ENCODE measurements at regions not wholly inside any gene's neighbourhood (a gene's known extent, or its start where the extent isn't known, plus 50 kb on each side); places are given as distances from the start of the nearest gene placed in this dataset.
A peak's percentile ranks its signal among the peaks of the same experiment; 100 is the strongest.

- Histone ChIP-seq H2AFZ (ENCODE audit: low read depth, low read length) (no peak overlapping the region), H3K9me3 (replicated peaks; ENCODE audit: control insufficient read depth, insufficient read depth, low read length) (no peaks in the 10 kb centered on the region), H3K27ac (ENCODE audit: insufficient read depth, low read depth, low read length) (no peak overlapping the region), H3K4me3 (replicated peaks in 1 of 3; ENCODE audit: insufficient read depth in 1 of 3, low read depth in 1 of 3, low read length in 3 of 3) (no peak overlapping the region), H3K79me2 (ENCODE audit: control insufficient read depth, insufficient read depth, low read length) (no peaks in the 10 kb centered on the region), H3K4me2 (ENCODE audit: insufficient read depth, low read length) (no peak overlapping the region), H3K9me1 (replicated peaks; ENCODE audit: control insufficient read depth, extremely low read depth, insufficient read depth, low read length) (no peaks in the 10 kb centered on the region), H3K9ac (replicated peaks; ENCODE audit: extremely low read depth, insufficient read depth, low read length) (no peak overlapping the region), H4K20me1 (replicated peaks; ENCODE audit: control insufficient read depth, extremely low read depth, insufficient read depth, low read length) (no peaks in the 10 kb centered on the region), H3K36me3 (ENCODE audit: control insufficient read depth in 2 of 2, extremely low read depth in 1 of 2, insufficient read depth in 2 of 2, low read length in 2 of 2) (no peaks in the 10 kb centered on the region), H3K4me1 (ENCODE audit: control insufficient read depth, extremely low read depth, insufficient read depth, low read length) (peaks cover 25% of the 10 kb centered on the region), H3K27me3 (ENCODE audit: control insufficient read depth in 2 of 2, insufficient read depth in 2 of 2, low read length in 2 of 2) (no peaks in the 10 kb centered on the region)
- intact Hi-C loops (cut with micrococcal nuclease): no loop called here
- ChIA-PET CTCF (interaction anchor here (0.8 to 1.5 kb wide), 4 partner anchors 8 to 125 kb away, joined by 3 to 4 read pairs (median 3); no protein-coding TSS in a partner anchor), POLR2A (no interaction called here)
- dilution Hi-C loops (cut with MboI; ENCODE audit: extremely low pct_ligation_motif_present, low sequenced_read_pairs): no loop called here
- no peak for FAIRE-seq
- no TSS peak for BruUV-seq (replicated peaks)
- peak; percentile 36 for DNase-seq (ENCODE audit: low read depth, low spot score)
- TF ChIP-seq MYC (IDR thresholded peaks at IDR 0.05; ENCODE audit: low read depth, low read length) (no peak), FOS (IDR thresholded peaks at IDR 0.05; ENCODE audit: borderline replicate concordance, insufficient read depth, low read length) (peak; percentile 57)
These were observed 414.2 kb upstream of the SEMA3C start for GRCh38 chr7:81333004-81333403.

- H3K79me2 ChIP-seq (ENCODE audit: control insufficient read depth, insufficient read depth, low read length): no peaks in the 10 kb centered on the region
- H3K9me1 ChIP-seq (replicated peaks; ENCODE audit: control insufficient read depth, extremely low read depth, insufficient read depth, low read length): no peaks in the 10 kb centered on the region
- ChIA-PET CTCF (interaction anchor here (1.4 to 1.7 kb wide), 2 partner anchors 16 to 126 kb away, joined by 3 to 5 read pairs; no protein-coding TSS in a partner anchor), POLR2A (no interaction called here)
- dilution Hi-C loops (cut with MboI; ENCODE audit: extremely low pct_ligation_motif_present, low sequenced_read_pairs): no loop called here
- no peak overlapping the region for H3K4me3 ChIP-seq (replicated peaks in 1 of 3; ENCODE audit: insufficient read depth in 1 of 3, low read depth in 1 of 3, low read length in 3 of 3)
- intact Hi-C loops (cut with micrococcal nuclease): loop anchor here (1.0 kb wide), 1 partner anchor 32 kb away; no protein-coding TSS in a partner anchor
- no peaks in the 10 kb centered on the region for H3K9me3 ChIP-seq (replicated peaks; ENCODE audit: control insufficient read depth, insufficient read depth, low read length)
- no peaks in the 10 kb centered on the region for H3K27me3 ChIP-seq (ENCODE audit: control insufficient read depth in 2 of 2, insufficient read depth in 2 of 2, low read length in 2 of 2)
- peak overlapping the region; percentile 61 for H3K27ac ChIP-seq (ENCODE audit: insufficient read depth, low read depth, low read length)
- no TSS peak for BruUV-seq (replicated peaks)
- no peaks in the 10 kb centered on the region for H3K36me3 ChIP-seq (ENCODE audit: control insufficient read depth in 2 of 2, extremely low read depth in 1 of 2, insufficient read depth in 2 of 2, low read length in 2 of 2)
- H3K4me1 ChIP-seq (ENCODE audit: control insufficient read depth, extremely low read depth, insufficient read depth, low read length): peaks cover 36% of the 10 kb centered on the region
- no peak for FAIRE-seq
- peak overlapping the region; percentile 79 for H3K4me2 ChIP-seq (ENCODE audit: insufficient read depth, low read length)
- no peak for TF ChIP-seq POLR2AphosphoS5 (IDR thresholded peaks at IDR 0.05; ENCODE audit: insufficient read depth, low read depth, low read length)
- peak; percentile 53 for TF ChIP-seq GATA2 (IDR thresholded peaks at IDR 0.05; ENCODE audit: insufficient read depth, insufficient read length, low read depth, low read length)
- peak; percentile 67 for TF ChIP-seq FOS (IDR thresholded peaks at IDR 0.05; ENCODE audit: borderline replicate concordance, insufficient read depth, low read length)
- peak overlapping the region; percentile 16 for H3K9ac ChIP-seq (replicated peaks; ENCODE audit: extremely low read depth, insufficient read depth, low read length)
- no peaks in the 10 kb centered on the region for H4K20me1 ChIP-seq (replicated peaks; ENCODE audit: control insufficient read depth, extremely low read depth, insufficient read depth, low read length)
- no peak overlapping the region for H2AFZ ChIP-seq (ENCODE audit: low read depth, low read length)
- peak; percentile 57 for DNase-seq (ENCODE audit: low read depth, low spot score)
These were observed 412.5 kb upstream of the SEMA3C start for GRCh38 chr7:81331061-81332018.
